ENCODE measurements at regions not wholly inside any gene's neighbourhood (a gene's known extent, or its start where the extent isn't known, plus 50 kb on each side); places are given as distances from the start of the nearest gene placed in this dataset.
"Not testable (repeated sequence)": the region's sequence is repeated elsewhere in the genome, so short reads cannot be mapped to it uniquely, and the experiment has no call there.

DNA sequence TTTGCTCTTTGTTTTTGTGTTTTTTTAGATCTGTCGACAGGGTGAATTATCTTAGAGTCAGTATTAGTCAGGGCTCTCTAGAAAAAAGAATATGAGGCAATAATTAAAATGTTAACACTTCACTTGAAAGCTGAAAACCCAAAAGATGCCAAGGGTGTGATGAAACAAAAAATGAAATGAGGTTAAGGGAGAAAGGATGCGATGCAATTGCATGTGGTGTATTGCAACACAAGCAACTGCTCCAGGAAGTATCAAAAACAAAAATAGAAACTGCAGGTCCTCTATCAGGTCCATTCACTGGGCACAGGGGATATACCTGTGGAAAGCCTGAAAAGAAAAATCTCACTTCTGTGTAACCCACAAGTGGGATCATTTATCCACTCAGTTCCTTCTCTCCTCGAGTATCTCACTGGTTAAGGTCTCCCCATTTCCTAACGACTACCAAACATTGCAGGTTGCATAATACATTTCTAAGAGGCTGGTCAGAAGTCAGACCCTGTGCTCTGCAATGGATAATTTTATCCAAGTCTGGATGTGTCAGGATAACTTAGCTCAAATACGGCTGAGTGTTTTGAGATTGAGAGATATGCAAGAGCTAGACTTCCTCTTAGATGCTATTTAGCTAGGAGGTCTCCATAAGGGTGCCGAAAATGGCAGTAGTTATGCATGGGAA, 257.7 kb upstream of the GJE1 start:
- DNase-seq: no peak

DNA sequence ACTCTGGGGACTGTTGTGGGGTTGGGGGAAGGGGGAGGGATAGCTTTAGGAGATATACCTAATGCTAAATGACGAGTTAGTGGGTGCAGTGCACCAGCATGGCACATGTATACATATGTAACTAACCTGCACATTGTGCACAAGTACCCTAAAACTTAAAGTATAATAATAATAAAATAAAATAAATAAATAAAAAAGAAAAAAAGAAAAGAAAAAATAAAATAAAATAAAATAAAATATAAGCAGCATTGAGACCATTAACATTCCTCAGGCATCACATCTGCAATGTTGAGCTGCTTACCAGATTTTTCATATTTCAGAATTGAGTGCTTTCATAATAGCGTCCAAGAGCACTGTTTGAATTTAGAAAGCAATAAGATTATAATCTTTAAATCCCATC, 263.2 kb upstream of the GJE1 start:
- DNase-seq: not testable (repeated sequence)

GRCh38 chr6:141867767-141868166, 265.0 kb upstream of the GJE1 start:
- DNase-seq: no peak

DNA sequence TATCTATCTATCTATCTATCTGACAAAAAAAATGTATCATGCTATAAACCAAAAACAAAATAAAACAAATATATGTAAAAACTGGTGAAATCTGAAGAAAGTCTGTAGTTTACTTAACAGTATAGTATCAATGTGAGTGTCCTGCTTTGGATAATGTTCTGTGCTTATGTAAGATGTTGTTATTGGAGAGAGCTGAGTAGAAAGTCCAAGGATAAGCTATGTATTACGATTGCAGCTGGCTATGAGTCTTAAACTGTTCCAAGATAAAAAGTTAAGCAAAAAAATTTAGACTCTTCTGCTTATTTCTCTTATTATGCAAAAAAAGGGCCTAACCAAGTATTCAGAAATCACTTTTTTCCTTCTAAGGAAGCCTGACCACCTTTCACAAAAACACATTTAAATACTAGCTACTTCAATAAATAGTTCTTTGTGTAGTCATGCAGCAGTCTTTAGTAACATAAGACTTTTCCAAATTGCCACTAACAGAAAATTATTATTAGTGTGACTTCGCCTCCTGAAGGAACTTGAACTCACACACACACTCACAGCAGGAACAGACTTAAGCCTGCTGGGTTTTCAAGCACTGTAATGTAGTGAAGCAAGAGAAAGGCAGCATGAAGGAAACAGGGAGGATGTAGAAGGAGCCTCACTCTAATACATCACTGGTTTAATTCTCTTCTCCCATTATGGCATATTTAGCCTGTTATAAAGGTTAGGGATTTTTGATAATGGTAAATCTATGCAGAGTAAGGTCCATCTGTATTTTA, 265.8 kb upstream of the GJE1 start:
- no peak for DNase-seq

DNA sequence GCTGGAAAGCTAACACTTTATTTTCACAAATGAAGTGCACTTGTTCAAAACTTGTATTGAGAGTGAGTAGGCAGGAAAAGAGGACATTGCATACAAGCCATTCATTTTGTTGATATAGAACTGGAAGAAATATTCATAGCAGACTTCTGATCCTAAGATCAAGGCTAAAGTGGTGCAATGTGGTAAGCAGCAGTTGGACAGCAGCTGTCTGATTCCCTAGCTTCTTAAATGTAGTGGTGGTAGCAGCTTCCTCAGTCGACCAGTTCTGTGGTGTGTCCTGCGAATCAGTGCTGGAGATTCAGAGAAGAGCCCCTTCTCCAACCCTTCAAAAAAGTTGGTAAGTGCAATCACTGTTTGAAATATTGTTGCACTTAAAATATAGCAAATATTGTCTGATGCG, 281.7 kb upstream of the GJE1 start:
- no peak for DNase-seq

- DNase-seq: no peak
Observed at GRCh38 chr6:141848029-141848890, 284.5 kb upstream of the GJE1 start.

- no peak for DNase-seq
Observed at GRCh38 chr6:141846639-141847038, 286.1 kb upstream of the GJE1 start.

- no peak for DNase-seq
Observed at GRCh38 chr6:141843178-141843834, 289.4 kb upstream of the GJE1 start.

DNA sequence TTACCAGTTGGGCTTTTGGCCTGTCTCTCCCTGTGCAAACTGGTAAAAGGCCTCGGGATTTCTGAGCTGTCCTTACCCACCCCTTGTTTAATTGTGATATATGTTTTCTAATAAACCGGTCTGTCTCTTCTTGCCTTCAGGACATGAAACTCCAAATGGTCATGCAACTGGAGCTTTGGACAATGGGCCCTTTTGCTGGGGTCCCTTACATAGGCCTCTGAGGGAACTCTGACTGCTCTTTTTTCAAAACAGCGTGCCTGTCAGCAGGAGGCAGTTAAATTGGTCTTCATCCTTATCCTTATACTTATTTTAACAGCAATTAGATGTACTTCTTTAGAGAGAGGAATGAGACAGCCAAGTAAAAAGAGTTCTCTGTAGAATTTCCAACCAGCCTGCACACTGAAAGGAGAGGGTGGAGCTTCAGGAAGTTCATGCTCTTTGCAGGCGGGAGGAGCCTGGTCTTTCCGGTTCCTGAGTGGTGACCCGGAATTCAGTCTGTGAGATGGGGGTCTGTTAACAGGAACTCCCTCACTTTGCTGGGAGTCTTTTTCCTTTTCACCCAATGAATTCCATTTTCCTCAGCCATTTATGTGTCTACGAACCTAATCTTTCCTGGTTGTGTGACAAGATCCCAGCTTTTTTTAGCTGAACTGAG, 299.6 kb upstream of the GJE1 start:
- DNase-seq: no peak

GRCh38 chr6:141830530-141830929, 302.2 kb upstream of the GJE1 start:
- no peak for DNase-seq

- no peak for DNase-seq
Observed at GRCh38 chr6:141829566-141830360, 303.0 kb upstream of the GJE1 start.

DNA sequence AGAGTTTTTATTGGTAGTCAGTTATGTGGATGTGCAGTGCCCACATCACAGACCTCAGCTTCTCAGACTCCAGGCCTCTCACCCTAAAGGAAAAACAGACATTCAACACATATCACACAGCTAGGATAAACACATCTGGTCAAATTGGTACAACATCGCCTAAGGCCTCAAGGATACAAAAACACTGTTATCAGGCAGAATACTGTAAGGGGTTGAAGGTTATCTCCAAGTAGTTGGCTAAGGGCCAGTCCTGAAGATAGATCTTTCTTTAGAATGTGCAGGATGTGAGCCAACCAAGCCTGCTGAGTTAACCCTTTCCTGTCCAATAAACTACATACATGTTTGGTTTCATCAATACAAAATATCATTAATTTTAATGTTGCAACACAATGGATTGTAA, 308.4 kb upstream of the GJE1 start:
- DNase-seq: no peak

DNA sequence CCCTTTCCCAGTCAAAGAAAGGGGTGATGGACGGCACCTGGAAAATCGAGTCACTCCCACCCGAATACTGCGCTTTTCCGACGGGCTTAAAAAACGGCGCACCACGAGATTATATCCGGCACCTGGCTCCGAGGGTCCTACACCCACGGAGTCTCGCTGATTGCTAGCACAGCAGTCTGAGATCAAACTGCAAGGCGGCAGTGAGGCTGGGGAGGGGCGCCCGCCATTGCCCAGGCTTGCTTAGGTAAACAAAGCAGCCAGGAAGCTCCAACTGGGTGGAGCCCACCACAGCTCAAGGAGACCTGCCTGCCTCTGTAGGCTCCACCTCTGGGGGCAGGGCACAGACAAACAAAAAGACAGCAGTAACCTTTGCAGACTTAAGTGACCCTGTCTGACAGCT, 317.7 kb upstream of the GJE1 start:
- not testable (repeated sequence) for DNase-seq

DNA sequence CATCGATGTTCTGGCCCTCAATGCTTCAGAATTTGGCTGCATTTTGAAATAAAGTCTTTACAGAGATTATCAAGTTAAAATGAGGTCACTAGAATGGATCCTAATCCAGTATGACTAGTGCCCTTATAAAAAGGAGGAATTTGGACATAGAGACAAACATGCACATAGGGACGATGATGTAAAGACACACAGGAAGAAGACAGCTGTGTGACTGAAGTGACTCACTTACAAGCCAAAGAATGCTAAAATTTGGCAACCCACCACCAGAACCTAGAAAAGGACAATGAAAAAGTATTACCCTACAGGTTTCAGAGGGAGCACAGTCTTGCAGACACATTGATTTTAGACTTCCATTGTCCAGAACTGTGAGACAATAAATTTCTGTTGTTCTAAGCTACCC, 322.8 kb upstream of the GJE1 start:
- no peak for DNase-seq

- DNase-seq: no peak
Observed at GRCh38 chr6:141808662-141809061, 324.1 kb upstream of the GJE1 start.

GRCh38 chr6:141800973-141801372, 331.8 kb upstream of the GJE1 start:
- DNase-seq: not testable (repeated sequence)

DNA sequence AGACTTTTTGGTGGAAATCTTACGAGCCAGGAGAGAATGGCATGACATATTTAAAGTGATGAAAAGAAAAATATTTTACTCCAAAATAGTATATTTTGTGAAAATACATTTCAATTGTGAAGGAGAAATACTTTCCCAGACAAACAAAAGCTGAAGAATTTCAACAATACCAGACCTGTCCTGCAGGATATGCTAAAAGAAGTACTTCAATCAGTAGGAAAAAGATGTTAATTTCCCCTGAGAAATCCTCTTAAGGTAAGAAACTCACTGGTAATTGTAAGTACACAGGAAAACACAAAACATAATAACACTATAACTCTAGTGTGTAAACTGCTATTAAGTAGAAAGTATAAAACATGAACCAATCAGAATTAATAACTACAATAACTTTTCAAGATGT, 341.8 kb upstream of the GJE1 start:
- DNase-seq: no peak

GRCh38 chr6:141788096-141788495, 344.6 kb upstream of the GJE1 start:
- DNase-seq: no peak

- no peak for DNase-seq
Observed at GRCh38 chr6:141783585-141783984, 349.1 kb upstream of the GJE1 start.

DNA sequence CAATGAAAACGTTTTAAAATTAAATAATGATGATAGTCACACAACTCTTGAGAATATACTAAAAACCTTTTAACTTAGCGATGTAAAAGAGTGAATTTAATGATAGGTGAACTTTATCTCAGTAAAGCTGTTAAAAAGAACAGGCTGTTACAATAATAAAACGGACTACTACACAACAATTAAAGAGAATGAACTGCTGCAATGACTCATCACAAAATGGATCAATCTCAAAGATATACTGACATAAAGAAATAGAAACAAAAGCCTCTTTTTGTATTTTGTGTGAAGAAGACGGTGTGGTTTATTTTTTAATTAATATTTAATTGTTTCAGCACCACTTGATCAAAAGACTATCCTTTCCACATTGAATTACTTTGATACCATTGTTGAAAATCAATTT, 352.4 kb upstream of the GJE1 start:
- no peak for DNase-seq

DNA sequence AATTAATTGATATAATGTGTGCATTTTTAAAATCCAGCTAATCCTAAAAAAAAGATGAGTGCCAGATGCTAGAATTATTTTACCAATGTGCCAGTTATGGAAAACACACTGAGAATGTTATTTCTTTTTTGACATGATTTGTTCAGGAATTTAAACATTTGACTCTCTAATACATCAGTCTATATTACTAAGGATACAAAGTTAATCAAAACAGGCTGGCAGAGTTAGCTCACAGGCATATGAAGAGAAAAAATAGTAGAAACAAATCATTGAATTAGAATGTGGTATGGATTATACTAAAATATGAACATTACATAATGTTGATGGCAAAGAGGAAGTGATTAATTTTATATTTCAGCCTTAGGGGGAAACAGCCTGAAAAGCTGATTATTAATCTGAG, 368.3 kb upstream of the GJE1 start:
- DNase-seq: no peak

DNA sequence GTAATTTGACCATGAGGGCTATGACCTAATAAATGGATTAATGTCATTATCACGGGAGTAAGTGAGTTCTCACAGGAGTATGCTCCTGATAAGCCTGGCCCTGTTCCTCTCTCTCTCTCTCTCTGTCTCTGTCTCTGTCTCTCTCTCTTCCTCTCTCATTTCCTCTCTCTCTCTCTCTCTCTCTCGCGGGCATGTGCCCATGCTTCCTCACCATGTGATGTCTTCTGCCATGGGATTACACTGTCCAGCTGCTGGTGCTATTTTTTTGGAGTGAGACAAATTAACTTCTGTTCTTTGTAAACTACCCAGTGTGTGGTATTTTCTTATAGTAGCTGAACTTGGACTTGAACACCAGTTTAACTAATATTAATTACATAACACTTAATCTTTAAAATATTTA, 374.3 kb upstream of the GJE1 start:
- DNase-seq: no peak

Measured in NCI-H2029 (cell line).